DND-41 (cell line): ENCODE measurements at regions not wholly inside any gene's neighbourhood (a gene's known extent, or its start where the extent isn't known, plus 50 kb on each side); places are given as distances from the start of the nearest gene placed in this dataset.

Source experiments
- CTCF ChIP-seq: IDR thresholded peaks from 2 replicates; pipeline ENCODE4 v1.5.1; 2012; ENCODE audit warnings: borderline replicate concordance, low read length, moderate library complexity, mild to moderate bottlenecking; ENCODE audit not compliant: poor library complexity, severe bottlenecking; ENCODE audit errors: extremely low read depth
- EZH2 ChIP-seq: IDR thresholded peaks from 3 replicates; pipeline ENCODE4 v1.6.1; 2012; ENCODE audit warnings: borderline replicate concordance, low read depth, mild to moderate bottlenecking, moderate library complexity, low read length, inconsistent platforms; ENCODE audit not compliant: severe bottlenecking

GRCh38 chr2:164134336-164134735 lies 398.5 kb upstream of the FIGN start:
- TF ChIP-seq CTCF = no peak
- TF ChIP-seq EZH2 = no peak
